Caco-2 (cell line): ENCODE measurements at regions not wholly inside any gene's neighbourhood (a gene's known extent, or its start where the extent isn't known, plus 50 kb on each side); places are given as distances from the start of the nearest gene placed in this dataset.

Experiments
- BruUV-seq: library from RNA; stranded (reverse); fragments of 400-500 nt; replicated peaks from 2 replicates; lab custom pipeline; 2021; lab: Mats Ljungman, UMichigan
- CTCF ChIA-PET: fragments of 300-600 bp; sonication (Branson Sonifier 250); formaldehyde crosslinking; loops from one replicate; lab custom pipeline; 2022; ENCODE audit warnings: antibody characterized with exemption; lab: Charles Lee
- POLR2A ChIA-PET: fragments of 300-600 bp; sonication (Branson Sonifier 250); formaldehyde crosslinking; loops from one replicate; lab custom pipeline; 2022; ENCODE audit warnings: antibody characterized with exemption; lab: Charles Lee
- DNase-seq, 2 experiments: peaks; one replicate each; pipeline versions ENCODE4 v3.0.0 to v3.0.0-alpha.2; 2020 to 2022
- H3K27me3 ChIP-seq: replicated peaks from 2 replicates; pipeline ENCODE4 v1.6.0; 2011; ENCODE audit warnings: low read length; ENCODE audit not compliant: control insufficient read depth, insufficient read depth
- H3K36me3 ChIP-seq: 2 replicates; pipeline ENCODE4 v1.5.1; 2011; ENCODE audit warnings: low read length; ENCODE audit not compliant: control insufficient read depth, insufficient read depth
- H3K4me1 ChIP-seq: fragments of 250-450 bp; sonication (Bioruptor Pico); 2 replicates; pipeline ENCODE4 v1.5.1; 2020; ENCODE audit warnings: mild to moderate bottlenecking
- H3K4me3 ChIP-seq: 2 replicates; pipeline ENCODE4 v1.5.1; 2011; ENCODE audit warnings: low read depth, mild to moderate bottlenecking, control low read depth, low read length
- H3K9me3 ChIP-seq: fragments of 250-450 bp; sonication (Bioruptor Pico); 2 replicates; pipeline ENCODE4 v1.5.1; 2020; ENCODE audit warnings: mild to moderate bottlenecking, moderate library complexity
- H3K27ac Mint-ChIP-seq: one replicate; pipeline ENCODE4 v1.8.0; 2022; ENCODE audit warnings: mixed read lengths; ENCODE audit not compliant: unreplicated experiment
- H3K27me3 Mint-ChIP-seq: one replicate; pipeline ENCODE4 v1.8.0; 2022; ENCODE audit warnings: mixed read lengths; ENCODE audit not compliant: insufficient read depth, unreplicated experiment
- H3K36me3 Mint-ChIP-seq: one replicate; pipeline ENCODE4 v1.8.0; 2022; ENCODE audit warnings: mild to moderate bottlenecking, mixed read lengths; ENCODE audit not compliant: insufficient read depth, unreplicated experiment
- H3K4me1 Mint-ChIP-seq: one replicate; pipeline ENCODE4 v1.8.0; 2022; ENCODE audit warnings: low read depth, mixed read lengths; ENCODE audit not compliant: unreplicated experiment
- H3K4me3 Mint-ChIP-seq: one replicate; pipeline ENCODE4 v1.8.0; 2022; ENCODE audit warnings: mild to moderate bottlenecking, moderate library complexity, mixed read lengths; ENCODE audit not compliant: unreplicated experiment
- H3K9me3 Mint-ChIP-seq: one replicate; pipeline ENCODE4 v1.8.0; 2022; ENCODE audit warnings: mixed read lengths; ENCODE audit not compliant: unreplicated experiment
- CTCF ChIP-seq, 2 experiments: fragments of 200-600 bp in 1 of 2; IDR thresholded peaks; 1 replicate in 1 of 2; 2 replicates in 1 of 2; pipeline versions ENCODE4 v1.5.1 to v1.8.0; 2011 to 2022; ENCODE audit warnings: antibody characterized with exemption in 1 of 2, control low read depth in 1 of 2, inconsistent platforms in 1 of 2, low read depth in 1 of 2, low read length in 1 of 2, mild to moderate bottlenecking in 1 of 2, moderate library complexity in 1 of 2; ENCODE audit not compliant: insufficient read depth in 1 of 2, severe bottlenecking in 1 of 2, unreplicated experiment in 1 of 2
- intact Hi-C: fragments of 100-400 bp; cut with micrococcal nuclease; formaldehyde crosslinking; loops from one replicate; pipeline ENCODE4 v1.10.0; 2022; ENCODE audit not compliant: unreplicated experiment

GRCh38 chr16:76681296-76681695 lies 404.1 kb downstream of the CNTNAP4 start:
- Mint-ChIP-seq H3K4me1 (peaks cover 3% of the 10 kb centered on the region), H3K4me3 (no peak overlapping the region), H3K36me3 (peaks cover 3% of the 10 kb centered on the region), H3K9me3 (no peaks in the 10 kb centered on the region), H3K27ac (no peak overlapping the region), H3K27me3 (peaks cover 9% of the 10 kb centered on the region)
- CTCF ChIA-PET, result no interaction called here
- no TSS peak for BruUV-seq
- no peak for TF ChIP-seq CTCF (IDR thresholded peaks at IDR 0.05; ENCODE audit: insufficient read depth in 1 of 2, low read depth in 1 of 2, low read length in 1 of 2, severe bottlenecking in 1 of 2, unreplicated experiment in 1 of 2)
- Histone ChIP-seq H3K9me3 (no peaks in the 10 kb centered on the region), H3K4me1 (peaks cover 8% of the 10 kb centered on the region), H3K27me3 (no peaks in the 10 kb centered on the region), H3K36me3 (no peaks in the 10 kb centered on the region), H3K4me3 (no peak overlapping the region)
- POLR2A ChIA-PET, result no interaction called here
- intact Hi-C loops, result no loop called here
- no peak for DNase-seq

- Mint-ChIP-seq H3K27ac (no peak overlapping the region), H3K27me3 (peaks cover 9% of the 10 kb centered on the region), H3K4me3 (no peak overlapping the region), H3K9me3 (no peaks in the 10 kb centered on the region), H3K4me1 (no peaks in the 10 kb centered on the region), H3K36me3 (no peaks in the 10 kb centered on the region)
- ChIA-PET POLR2A (no interaction called here), CTCF (no interaction called here)
- Histone ChIP-seq H3K36me3 (no peaks in the 10 kb centered on the region), H3K27me3 (no peaks in the 10 kb centered on the region), H3K4me1 (no peaks in the 10 kb centered on the region), H3K4me3 (no peak overlapping the region), H3K9me3 (no peaks in the 10 kb centered on the region)
- TF ChIP-seq CTCF (IDR thresholded peaks at IDR 0.05; ENCODE audit: insufficient read depth in 1 of 2, low read depth in 1 of 2, low read length in 1 of 2, severe bottlenecking in 1 of 2, unreplicated experiment in 1 of 2), result no peak
- BruUV-seq, result no TSS peak
- no peak for DNase-seq
- intact Hi-C loops, result no loop called here
These were observed 405.9 kb downstream of the CNTNAP4 start for GRCh38 chr16:76683051-76683450.

- no TSS peak for BruUV-seq
- no peak overlapping the region for H3K4me3 ChIP-seq
- no peak for DNase-seq
- no peaks in the 10 kb centered on the region for H3K36me3 ChIP-seq
- POLR2A ChIA-PET, result no interaction called here
- no peak overlapping the region for H3K27ac Mint-ChIP-seq
- peaks cover 3% of the 10 kb centered on the region for H3K27me3 Mint-ChIP-seq
- no peaks in the 10 kb centered on the region for H3K27me3 ChIP-seq
- intact Hi-C loops, result no loop called here
- CTCF ChIA-PET, result no interaction called here
- no peaks in the 10 kb centered on the region for H3K9me3 Mint-ChIP-seq
- no peaks in the 10 kb centered on the region for H3K4me1 Mint-ChIP-seq
- no peaks in the 10 kb centered on the region for H3K4me1 ChIP-seq
- no peak for TF ChIP-seq CTCF (IDR thresholded peaks at IDR 0.05; ENCODE audit: insufficient read depth in 1 of 2, low read depth in 1 of 2, low read length in 1 of 2, severe bottlenecking in 1 of 2, unreplicated experiment in 1 of 2)
- no peak overlapping the region for H3K4me3 Mint-ChIP-seq
- no peaks in the 10 kb centered on the region for H3K36me3 Mint-ChIP-seq
- H3K9me3 ChIP-seq, result no peaks in the 10 kb centered on the region
These were observed 419.7 kb downstream of the CNTNAP4 start for GRCh38 chr16:76696876-76697275.
